ENCODE measurements at regions not wholly inside any gene's neighbourhood (a gene's known extent, or its start where the extent isn't known, plus 50 kb on each side); places are given as distances from the start of the nearest gene placed in this dataset.

DNA sequence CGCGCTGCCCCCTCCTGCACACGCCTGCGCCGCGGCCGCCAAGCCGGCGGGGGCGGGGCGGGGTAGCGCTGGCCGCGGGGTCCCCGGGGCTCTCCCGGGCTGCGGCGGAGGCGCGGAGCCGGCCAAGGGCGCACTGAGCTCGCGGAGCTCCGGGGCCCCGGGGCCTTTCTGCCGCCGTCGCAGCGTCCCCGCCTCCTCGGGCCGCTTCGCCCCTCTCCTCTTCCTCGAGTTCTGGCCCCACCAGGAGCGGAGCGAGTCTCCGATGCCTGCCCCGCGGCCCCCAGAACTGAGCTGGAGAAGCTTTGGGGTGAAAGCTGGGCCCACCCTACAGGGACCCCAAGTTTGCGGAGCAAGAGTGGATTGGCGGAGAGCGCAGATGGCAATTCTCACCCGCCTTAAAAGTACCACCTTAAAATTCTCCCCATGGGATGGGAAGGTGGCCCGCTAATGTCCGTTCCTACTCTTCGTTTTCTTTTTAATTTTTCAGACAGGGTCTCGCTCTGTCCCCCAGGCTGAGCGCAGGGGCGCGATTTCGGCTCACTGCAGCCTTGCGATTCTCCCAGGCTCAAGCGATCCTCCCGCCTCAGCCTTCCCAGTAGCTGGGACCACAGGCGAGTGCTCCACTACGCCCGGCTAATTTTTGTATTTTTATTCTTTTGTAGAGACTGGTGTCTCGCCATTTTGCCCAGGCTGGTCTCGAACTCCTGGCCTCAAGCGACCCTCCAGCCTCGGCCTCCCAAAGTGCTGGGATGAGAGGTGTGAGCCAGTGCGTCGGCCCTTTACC is 129.6 kb downstream of the NDUFA12 start:
- no peak for DNase-seq
- Histone ChIP-seq H3K27me3 (no peaks in the 10 kb centered on the region), H3K4me1 (no peaks in the 10 kb centered on the region), H3K9me3 (no peaks in the 10 kb centered on the region), H3K27ac (peak overlapping the region in 1 of 2 donors; percentile 37), H3K36me3 (no peaks in the 10 kb centered on the region), H3K4me3 (peak overlapping the region; percentile 38 to 65)
- intact Hi-C loops (cut with DNase I; ENCODE audit: low total_unique reads), result no loop called here
- TF ChIP-seq CTCF (IDR thresholded peaks at IDR 0.05) (peak in 1 of 4 experiments; percentile 6), POLR2A (IDR thresholded peaks at IDR 0.05) (no peak)

GRCh38 chr12:94872971-94873733 is 130.3 kb downstream of the NDUFA12 start:
- peak in 1 of 2 donors; percentile 32 for DNase-seq
- intact Hi-C loops (cut with DNase I; ENCODE audit: low total_unique reads), result no loop called here
- H3K27me3 ChIP-seq, result no peaks in the 10 kb centered on the region
- H3K4me3 ChIP-seq, result peak overlapping the region; percentile 38 to 65
- no peak for TF ChIP-seq CTCF (IDR thresholded peaks at IDR 0.05)
- TF ChIP-seq POLR2A (IDR thresholded peaks at IDR 0.05), result no peak
- H3K9me3 ChIP-seq, result no peaks in the 10 kb centered on the region
- H3K4me1 ChIP-seq, result no peaks in the 10 kb centered on the region
- no peaks in the 10 kb centered on the region for H3K36me3 ChIP-seq
- H3K27ac ChIP-seq, result peak overlapping the region; percentile 25 to 53

DNA sequence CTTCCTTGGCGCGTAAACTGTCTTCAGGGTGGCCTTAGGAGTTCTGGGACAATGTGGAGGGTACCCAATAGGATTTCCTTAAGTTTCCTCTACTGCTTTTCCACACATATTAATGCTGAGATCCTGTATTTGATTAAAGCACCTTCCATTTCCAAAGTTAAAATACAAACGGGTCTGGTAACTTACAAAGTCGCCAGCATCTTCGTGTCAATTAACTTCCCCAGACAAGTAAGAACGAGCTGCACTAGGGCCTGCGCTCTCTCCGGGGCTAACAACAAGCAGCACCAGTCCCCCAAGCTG is 130.9 kb downstream of the NDUFA12 start:
- H3K9me3 ChIP-seq, result no peaks in the 10 kb centered on the region
- no peaks in the 10 kb centered on the region for H3K27me3 ChIP-seq
- no peaks in the 10 kb centered on the region for H3K36me3 ChIP-seq
- H3K4me1 ChIP-seq, result no peaks in the 10 kb centered on the region
- TF ChIP-seq POLR2A (IDR thresholded peaks at IDR 0.05) (no peak), CTCF (IDR thresholded peaks at IDR 0.05) (no peak)
- peak overlapping the region; percentile 38 to 65 for H3K4me3 ChIP-seq
- intact Hi-C loops (cut with DNase I; ENCODE audit: low total_unique reads), result no loop called here
- DNase-seq, result no peak
- peak overlapping the region in 1 of 2 donors; percentile 53 for H3K27ac ChIP-seq

GRCh38 chr12:94872007-94872653 is 131.4 kb downstream of the NDUFA12 start:
- H3K4me1 ChIP-seq, result no peaks in the 10 kb centered on the region
- H3K9me3 ChIP-seq, result no peaks in the 10 kb centered on the region
- H3K36me3 ChIP-seq, result no peaks in the 10 kb centered on the region
- H3K4me3 ChIP-seq, result no peak overlapping the region
- no peak overlapping the region for H3K27ac ChIP-seq
- intact Hi-C loops (cut with DNase I; ENCODE audit: low total_unique reads), result no loop called here
- H3K27me3 ChIP-seq, result no peaks in the 10 kb centered on the region
- no peak for DNase-seq
- TF ChIP-seq POLR2A (IDR thresholded peaks at IDR 0.05) (no peak), CTCF (IDR thresholded peaks at IDR 0.05) (no peak)

GRCh38 chr12:94870511-94870910 is 133.0 kb downstream of the NDUFA12 start:
- TF ChIP-seq POLR2A (IDR thresholded peaks at IDR 0.05) (no peak), CTCF (IDR thresholded peaks at IDR 0.05) (no peak)
- Histone ChIP-seq H3K27me3 (no peaks in the 10 kb centered on the region), H3K4me1 (no peaks in the 10 kb centered on the region), H3K9me3 (no peaks in the 10 kb centered on the region), H3K36me3 (no peaks in the 10 kb centered on the region), H3K4me3 (no peak overlapping the region), H3K27ac (no peak overlapping the region)
- no peak for DNase-seq
- intact Hi-C loops (cut with DNase I; ENCODE audit: low total_unique reads), result no loop called here
